Stomach (tissue), 8 donors: ENCODE measurements at regions not wholly inside any gene's neighbourhood (a gene's known extent, or its start where the extent isn't known, plus 50 kb on each side); places are given as distances from the start of the nearest gene placed in this dataset.

Source experiments
- DNase-seq, 2 donors: peaks; one replicate each; pipeline versions ENCODE4 v3.0.0 to v3.0.0-alpha.2; 2013 to 2019
- H3K27ac ChIP-seq, 5 donors: fragments of 200-600 bp in 4 of 5; sonication (generic) in 4 of 5; one replicate each; pipeline ENCODE4 v1.5.1; 2013 to 2019; ENCODE audit warnings: mild to moderate bottlenecking in 1 of 5, moderate library complexity in 1 of 5
- H3K27me3 ChIP-seq, 3 donors: fragments of 200-600 bp; sonication (generic); one replicate each; pipeline ENCODE4 v1.5.1; 2017 to 2019; ENCODE audit warnings: mixed run types in 1 of 3
- H3K36me3 ChIP-seq, 4 donors: fragments of 200-600 bp; sonication (generic); 1 replicate in 3 of 4; 2 replicates in 1 of 4; pipeline ENCODE4 v1.5.1; 2016 to 2019
- H3K4me1 ChIP-seq, 4 donors: fragments of 200-600 bp; sonication (generic); one replicate each; pipeline ENCODE4 v1.5.1; 2016 to 2019
- H3K4me3 ChIP-seq, 4 donors: fragments of 200-600 bp; sonication (generic) in 3 of 4; one replicate each; pipeline ENCODE4 v1.5.1; 2016 to 2019; ENCODE audit warnings: mild to moderate bottlenecking in 1 of 4
- H3K9me3 ChIP-seq, 4 donors: fragments of 200-600 bp; sonication (generic); one replicate each; pipeline ENCODE4 v1.5.1; 2016 to 2019
- EP300 ChIP-seq: sonication (generic); formaldehyde crosslinking; IDR thresholded peaks from one replicate; pipeline ENCODE4 v1.6.1; 2017; ENCODE audit warnings: antibody characterized with exemption
- POLR2A ChIP-seq, 4 donors: fragments of 450-650 bp; IDR thresholded peaks; one replicate each; pipeline ENCODE4 v1.6.1; 2016; ENCODE audit warnings: antibody characterized with exemption in 4 of 4, control low read depth in 2 of 4, mild to moderate bottlenecking in 1 of 4, moderate library complexity in 1 of 4
- POLR2AphosphoS5 ChIP-seq, 3 donors: sonication (generic); formaldehyde crosslinking; IDR thresholded peaks; one replicate each; pipeline ENCODE4 v1.6.1; 2016; ENCODE audit warnings: antibody characterized with exemption in 3 of 3
- WGBS, 5 donors: extraction: QIAGEN DNeasy Blood & Tissue Kit in 3 of 5; methylation state at CpG; one replicate each; pipeline versions ENCODE4 v1.1.5 to v1.1.7; 2013 to 2018; 5-methylcytosine and 5-hydroxymethylcytosine counted together
- intact Hi-C: fragments of 100-400 bp; cut with DNase I; formaldehyde crosslinking; loops from one replicate; pipeline ENCODE4 v1.15.1; 2023; ENCODE audit warnings: low total_unique reads
- TF ChIP-seq, protein P1 (sequence below), 7 experiments: fragments of 450-650 bp in 4 of 7; fragments of 200-600 bp in 3 of 7; sonication (generic) in 3 of 7; IDR thresholded peaks; one replicate each; pipeline ENCODE4 v1.5.1; 2016 to 2019; ENCODE audit warnings: antibody characterized with exemption in 7 of 7, control low read depth in 2 of 7, mild to moderate bottlenecking in 1 of 7
- donor health status: healthy with polysubstance abuse.
- donor health status: Bipolar disorder and iron deficiency.
- donor health status: healthy.

DNA sequence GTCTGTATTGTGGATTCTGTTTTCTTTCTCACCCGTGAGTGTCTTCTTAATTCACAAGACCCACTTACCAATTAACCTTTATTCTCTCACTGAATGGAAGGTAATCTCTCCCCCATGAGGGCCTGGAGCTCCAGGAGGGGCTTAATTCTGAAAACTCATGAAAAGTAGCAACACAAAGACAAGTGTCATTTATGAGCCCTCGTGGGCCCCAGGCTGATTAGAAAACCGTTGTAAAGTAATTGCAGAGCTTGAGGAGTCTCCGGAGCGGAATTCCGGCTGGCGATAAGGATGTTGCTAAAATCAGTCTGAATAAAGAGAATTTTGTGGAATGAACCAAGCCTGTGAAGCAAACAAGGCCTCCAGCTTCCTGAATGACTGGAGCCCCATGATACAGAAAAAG lies 301.5 kb downstream of the HAPSTR1 start:
- intact Hi-C loops = no loop called here
- WGBS, 5 donors = 67 to 78% (median 74%) methylated on average over 7 of the region's 7 CpGs
- Histone ChIP-seq H3K27me3 (no peaks in the 10 kb centered on the region), H3K9me3 (peaks cover 4 to 12% (median 8%) of the 10 kb centered on the region in 4 donors), H3K4me1 (peaks cover 0 to 9% (median 5%) of the 10 kb centered on the region in 4 donors), H3K27ac (no peak overlapping the region), H3K36me3 (no peaks in the 10 kb centered on the region), H3K4me3 (no peak overlapping the region)
- DNase-seq = no peak
- no peak for TF ChIP-seq POLR2AphosphoS5 (IDR thresholded peaks at IDR 0.05)
- no peak for TF ChIP-seq EP300
- TF ChIP-seq, protein P1, sequence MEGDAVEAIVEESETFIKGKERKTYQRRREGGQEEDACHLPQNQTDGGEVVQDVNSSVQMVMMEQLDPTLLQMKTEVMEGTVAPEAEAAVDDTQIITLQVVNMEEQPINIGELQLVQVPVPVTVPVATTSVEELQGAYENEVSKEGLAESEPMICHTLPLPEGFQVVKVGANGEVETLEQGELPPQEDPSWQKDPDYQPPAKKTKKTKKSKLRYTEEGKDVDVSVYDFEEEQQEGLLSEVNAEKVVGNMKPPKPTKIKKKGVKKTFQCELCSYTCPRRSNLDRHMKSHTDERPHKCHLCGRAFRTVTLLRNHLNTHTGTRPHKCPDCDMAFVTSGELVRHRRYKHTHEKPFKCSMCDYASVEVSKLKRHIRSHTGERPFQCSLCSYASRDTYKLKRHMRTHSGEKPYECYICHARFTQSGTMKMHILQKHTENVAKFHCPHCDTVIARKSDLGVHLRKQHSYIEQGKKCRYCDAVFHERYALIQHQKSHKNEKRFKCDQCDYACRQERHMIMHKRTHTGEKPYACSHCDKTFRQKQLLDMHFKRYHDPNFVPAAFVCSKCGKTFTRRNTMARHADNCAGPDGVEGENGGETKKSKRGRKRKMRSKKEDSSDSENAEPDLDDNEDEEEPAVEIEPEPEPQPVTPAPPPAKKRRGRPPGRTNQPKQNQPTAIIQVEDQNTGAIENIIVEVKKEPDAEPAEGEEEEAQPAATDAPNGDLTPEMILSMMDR (IDR thresholded peaks at IDR 0.05) = no peak
- TF ChIP-seq POLR2A (IDR thresholded peaks at IDR 0.05) = no peak

DNA sequence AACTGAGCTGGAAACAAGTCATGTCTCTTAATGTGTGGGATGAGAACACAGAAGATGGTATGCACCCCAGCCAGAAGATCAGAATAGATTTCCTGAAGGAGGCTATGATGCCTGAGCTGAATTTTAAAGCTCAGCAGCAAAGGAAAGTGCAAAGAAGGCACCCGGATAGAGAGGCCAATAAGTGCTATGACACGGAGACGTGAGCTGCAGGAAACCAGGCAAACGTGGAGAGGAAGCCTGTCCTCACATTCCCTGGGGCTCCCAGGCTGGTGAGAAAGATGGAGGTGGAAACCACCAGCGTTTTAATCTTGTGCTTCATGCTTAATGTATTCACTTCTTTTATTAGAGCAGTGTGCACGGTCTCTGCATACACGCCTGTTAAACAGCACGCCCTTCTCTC lies 302.1 kb downstream of the HAPSTR1 start:
- no peak overlapping the region for H3K27ac ChIP-seq
- no peaks in the 10 kb centered on the region for H3K27me3 ChIP-seq
- intact Hi-C loops = no loop called here
- TF ChIP-seq, protein P1 (IDR thresholded peaks at IDR 0.05) = no peak
- TF ChIP-seq EP300 (no peak), POLR2A (IDR thresholded peaks at IDR 0.05) (no peak), POLR2AphosphoS5 (IDR thresholded peaks at IDR 0.05) (no peak)
- H3K9me3 ChIP-seq = peaks cover 0 to 5% (median 2%) of the 10 kb centered on the region in 4 donors
- 41 to 55% (median 49%) methylated on average over 8 of the region's 8 CpGs for WGBS, 5 donors
- peaks cover 0 to 9% (median 5%) of the 10 kb centered on the region in 4 donors for H3K4me1 ChIP-seq
- H3K36me3 ChIP-seq = no peaks in the 10 kb centered on the region
- DNase-seq = no peak
- no peak overlapping the region for H3K4me3 ChIP-seq

DNA sequence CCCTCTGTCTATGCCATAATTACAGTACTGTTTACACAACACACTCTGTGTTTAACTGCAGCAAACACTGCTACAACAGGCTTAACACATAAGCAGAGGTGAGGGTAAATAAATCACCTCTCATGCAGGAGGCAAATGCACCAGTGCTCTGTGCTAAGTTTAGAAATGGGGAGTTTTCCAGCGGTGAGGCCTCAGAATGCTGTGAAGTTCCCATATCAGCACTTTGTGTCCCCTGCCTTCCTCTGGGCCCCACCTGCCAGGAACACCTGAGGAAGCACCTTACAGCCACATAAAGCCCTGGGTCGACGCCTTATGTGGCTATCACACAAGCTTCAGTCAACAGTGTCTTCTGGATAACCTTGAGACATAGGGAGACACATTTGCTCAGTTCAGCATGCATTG lies 304.5 kb downstream of the HAPSTR1 start:
- no peak overlapping the region for H3K27ac ChIP-seq
- TF ChIP-seq POLR2A (IDR thresholded peaks at IDR 0.05) = no peak
- TF ChIP-seq POLR2AphosphoS5 (IDR thresholded peaks at IDR 0.05) = no peak
- TF ChIP-seq, protein P1 (IDR thresholded peaks at IDR 0.05) = no peak
- no peak for TF ChIP-seq EP300
- peaks cover 0 to 9% (median 5%) of the 10 kb centered on the region in 4 donors for H3K4me1 ChIP-seq
- no peaks in the 10 kb centered on the region for H3K9me3 ChIP-seq
- no peaks in the 10 kb centered on the region for H3K36me3 ChIP-seq
- no peak overlapping the region for H3K4me3 ChIP-seq
- WGBS, 5 donors = 23 to 58% (median 36%) methylated on average over 3 of the region's 3 CpGs
- peak in 1 of 2 donors; percentile 32 for DNase-seq
- intact Hi-C loops = no loop called here
- no peaks in the 10 kb centered on the region for H3K27me3 ChIP-seq

DNA sequence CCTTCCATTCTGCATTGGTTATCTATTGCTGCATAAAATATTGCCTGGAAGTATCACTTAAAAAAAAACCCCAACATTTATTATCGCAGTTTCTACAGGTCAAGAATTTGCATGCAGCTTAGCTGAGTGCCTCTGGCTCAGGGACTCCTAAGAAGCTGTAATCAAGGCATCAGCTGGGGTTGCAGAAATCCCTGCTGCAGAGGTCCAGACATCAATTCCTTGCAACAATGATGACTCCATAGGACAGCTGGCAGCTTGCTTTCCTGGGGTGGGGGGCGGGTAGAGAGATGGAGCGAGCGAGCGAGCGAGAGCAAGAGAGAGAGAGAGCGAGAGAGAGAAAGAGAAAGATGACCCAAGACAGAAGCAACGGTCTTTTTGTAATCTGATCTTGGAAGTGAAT lies 308.1 kb downstream of the HAPSTR1 start:
- no peak for TF ChIP-seq EP300
- TF ChIP-seq, protein P1 (IDR thresholded peaks at IDR 0.05) = no peak
- Histone ChIP-seq H3K27ac (no peak overlapping the region), H3K27me3 (no peaks in the 10 kb centered on the region), H3K36me3 (no peaks in the 10 kb centered on the region), H3K9me3 (no peaks in the 10 kb centered on the region), H3K4me1 (peaks cover 0 to 9% (median 5%) of the 10 kb centered on the region in 4 donors), H3K4me3 (no peak overlapping the region)
- WGBS, 5 donors = 56 to 73% (median 66%) methylated on average over 8 of the region's 8 CpGs
- DNase-seq = no peak
- intact Hi-C loops = no loop called here
